C4-2B (cell line): ENCODE measurements at regions not wholly inside any gene's neighbourhood (a gene's known extent, or its start where the extent isn't known, plus 50 kb on each side); places are given as distances from the start of the nearest gene placed in this dataset.
A peak's percentile ranks its signal among the peaks of the same experiment; 100 is the strongest.

Experiments
- H3K27ac ChIP-seq: fragments of 450-650 bp; 2 replicates; pipeline ENCODE4 v1.5.1; 2017
- ZFX ChIP-seq: fragments of 450-650 bp; IDR thresholded peaks from 2 replicates; pipeline ENCODE4 v1.6.1; 2017
- TF ChIP-seq, protein P1 (sequence below): fragments of 450-650 bp; conservative IDR thresholded peaks from 2 replicates; pipeline ENCODE4 v1.5.1; 2017; ENCODE audit warnings: mild to moderate bottlenecking

DNA sequence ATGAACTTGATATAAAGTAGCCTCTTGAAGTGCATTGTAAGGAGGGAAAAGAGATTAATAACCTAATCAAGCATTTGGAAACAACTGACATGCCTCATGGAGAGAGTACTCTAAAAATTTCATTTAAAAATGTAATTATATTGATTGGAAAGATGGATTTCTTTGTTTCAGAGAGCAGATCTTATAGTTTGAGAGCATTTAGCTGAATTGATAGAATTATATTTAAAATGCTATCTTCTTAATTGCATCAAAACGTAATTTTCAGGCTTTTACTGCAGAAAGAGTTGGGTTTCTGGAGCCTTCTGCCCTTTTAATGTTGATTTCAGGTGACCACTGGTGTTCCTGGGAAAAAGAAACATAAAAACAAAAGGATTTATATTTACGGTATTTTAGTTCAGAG, 130.6 kb downstream of the EDN3 start:
- no peak overlapping the region for H3K27ac ChIP-seq

DNA sequence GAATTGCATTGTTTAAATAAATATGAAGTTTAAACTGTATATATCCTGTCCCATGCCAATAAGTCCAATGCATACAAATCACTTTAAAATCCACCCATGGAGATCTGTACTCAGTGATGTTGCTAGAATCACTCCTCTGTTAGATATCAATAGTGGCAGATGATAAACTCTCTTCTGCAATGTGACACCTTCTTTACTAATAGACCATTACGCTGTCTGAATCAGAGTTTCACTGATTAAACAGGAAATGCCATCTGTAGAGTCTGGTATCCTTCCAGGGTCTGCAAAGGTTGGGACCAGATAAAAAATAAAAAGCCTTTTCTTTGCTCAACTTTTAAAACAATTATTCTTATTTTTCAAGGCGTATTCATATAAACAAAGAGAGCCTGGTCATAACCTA, 134.5 kb downstream of the EDN3 start:
- H3K27ac ChIP-seq: no peak overlapping the region
- TF ChIP-seq, protein P1, sequence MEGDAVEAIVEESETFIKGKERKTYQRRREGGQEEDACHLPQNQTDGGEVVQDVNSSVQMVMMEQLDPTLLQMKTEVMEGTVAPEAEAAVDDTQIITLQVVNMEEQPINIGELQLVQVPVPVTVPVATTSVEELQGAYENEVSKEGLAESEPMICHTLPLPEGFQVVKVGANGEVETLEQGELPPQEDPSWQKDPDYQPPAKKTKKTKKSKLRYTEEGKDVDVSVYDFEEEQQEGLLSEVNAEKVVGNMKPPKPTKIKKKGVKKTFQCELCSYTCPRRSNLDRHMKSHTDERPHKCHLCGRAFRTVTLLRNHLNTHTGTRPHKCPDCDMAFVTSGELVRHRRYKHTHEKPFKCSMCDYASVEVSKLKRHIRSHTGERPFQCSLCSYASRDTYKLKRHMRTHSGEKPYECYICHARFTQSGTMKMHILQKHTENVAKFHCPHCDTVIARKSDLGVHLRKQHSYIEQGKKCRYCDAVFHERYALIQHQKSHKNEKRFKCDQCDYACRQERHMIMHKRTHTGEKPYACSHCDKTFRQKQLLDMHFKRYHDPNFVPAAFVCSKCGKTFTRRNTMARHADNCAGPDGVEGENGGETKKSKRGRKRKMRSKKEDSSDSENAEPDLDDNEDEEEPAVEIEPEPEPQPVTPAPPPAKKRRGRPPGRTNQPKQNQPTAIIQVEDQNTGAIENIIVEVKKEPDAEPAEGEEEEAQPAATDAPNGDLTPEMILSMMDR: no peak
- no peak for TF ChIP-seq ZFX

More for the DNA sequence above, 130.6 kb downstream of the EDN3 start:
- TF ChIP-seq, protein P1: no peak
- TF ChIP-seq ZFX: no peak

DNA sequence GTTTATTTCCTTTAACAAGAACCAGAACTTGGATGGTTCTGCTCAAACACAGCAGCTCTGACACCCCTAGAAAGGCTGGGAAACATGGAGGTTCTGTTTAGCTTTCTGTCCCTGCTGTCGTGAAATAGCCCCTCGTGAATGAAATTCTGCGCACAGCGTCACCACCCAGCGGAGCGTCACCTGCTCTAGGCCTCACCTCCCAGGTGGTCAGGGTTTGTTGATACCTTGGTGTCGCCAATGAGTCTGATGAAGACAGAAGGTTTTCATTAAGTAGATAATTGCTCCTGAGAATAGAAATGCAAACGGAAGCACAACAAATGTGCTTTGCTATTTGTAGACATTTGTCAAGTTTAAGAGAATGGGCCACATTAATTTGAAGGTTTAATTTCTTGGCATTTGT, 135.1 kb downstream of the EDN3 start:
- TF ChIP-seq, protein P1: no peak
- TF ChIP-seq ZFX: no peak
- no peak overlapping the region for H3K27ac ChIP-seq

DNA sequence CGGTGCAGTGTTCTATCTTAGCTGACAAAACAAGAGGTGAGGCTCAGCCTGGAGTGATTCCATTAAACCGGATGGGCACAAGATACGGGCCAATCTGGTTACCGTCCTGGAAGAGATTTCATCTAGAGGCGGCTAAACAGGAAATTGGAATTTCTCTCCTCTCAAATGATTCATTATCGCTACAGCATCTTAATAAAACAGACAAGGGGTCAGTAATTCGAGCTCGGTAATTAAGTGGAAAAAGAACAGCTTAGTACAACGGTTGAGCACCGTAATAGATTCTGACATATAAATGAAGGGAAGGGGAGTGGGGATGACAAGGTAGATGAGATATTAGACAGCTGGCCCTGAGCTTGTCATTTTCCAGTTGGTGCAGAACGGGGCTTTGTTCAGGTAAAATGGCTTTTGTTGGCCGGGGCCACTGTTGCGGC, 137.2 kb downstream of the EDN3 start:
- H3K27ac ChIP-seq: no peak overlapping the region
- TF ChIP-seq, protein P1: no peak
- TF ChIP-seq ZFX: no peak

DNA sequence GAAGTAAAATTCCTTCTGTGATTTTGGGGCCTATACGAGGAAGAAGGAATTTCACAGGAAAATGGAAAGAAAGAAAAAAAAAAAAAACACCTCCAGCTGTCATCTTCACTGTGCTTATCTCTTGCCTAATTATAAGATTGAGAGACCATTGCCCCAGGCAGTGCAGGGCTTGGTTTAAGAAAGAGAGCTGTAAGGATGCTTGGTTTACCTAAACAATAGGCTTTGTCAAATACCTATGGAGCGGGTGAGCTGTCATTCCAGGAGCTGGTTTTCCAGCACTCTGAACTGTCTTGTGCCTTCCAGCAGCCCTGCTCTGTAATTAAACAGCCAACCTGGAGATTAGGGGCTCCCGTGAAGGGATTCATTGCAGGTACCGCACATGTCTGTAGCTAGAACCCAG, 137.8 kb downstream of the EDN3 start:
- no peak for TF ChIP-seq ZFX
- TF ChIP-seq, protein P1: no peak
- H3K27ac ChIP-seq: no peak overlapping the region

DNA sequence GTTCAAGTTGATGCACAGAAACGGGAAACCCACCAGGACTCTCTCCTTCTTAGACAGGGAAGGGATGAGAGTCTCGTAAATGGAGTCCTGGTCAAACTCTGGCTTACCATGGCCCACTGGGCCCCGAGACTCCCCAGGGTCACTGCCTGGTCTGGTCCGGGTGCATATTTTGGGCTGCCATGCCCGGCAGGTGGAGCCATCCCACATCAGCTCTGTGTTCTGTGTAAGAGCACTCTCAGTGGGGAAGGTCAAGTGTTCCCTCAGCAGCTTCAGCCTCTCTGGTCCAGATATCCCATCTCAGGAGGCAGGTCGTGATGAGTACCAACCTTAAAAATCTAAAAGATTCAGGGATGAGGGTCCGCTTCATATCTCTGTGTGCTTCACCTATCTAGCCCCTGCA, 138.8 kb downstream of the EDN3 start:
- TF ChIP-seq ZFX: no peak
- TF ChIP-seq, protein P1: peak; percentile 37
- H3K27ac ChIP-seq: no peak overlapping the region

DNA sequence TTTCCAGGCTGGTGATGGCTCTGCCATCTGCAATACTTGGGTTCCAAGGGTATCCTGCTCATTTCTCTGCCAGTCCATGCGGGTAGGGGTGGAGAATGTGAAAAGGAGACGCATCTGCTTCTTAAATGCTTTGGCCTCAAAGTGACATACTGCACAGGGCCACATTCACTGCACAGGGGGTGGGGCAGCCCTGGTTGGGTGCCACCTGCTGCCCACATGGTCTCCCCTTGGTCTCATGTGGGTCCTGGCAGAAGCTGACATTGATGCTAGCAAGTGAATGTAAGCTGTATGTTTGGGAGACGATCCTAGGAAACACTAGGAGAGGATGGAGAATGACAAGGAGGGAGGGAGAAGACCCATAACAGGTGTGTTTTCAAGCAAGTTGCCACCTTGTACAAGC, 140.9 kb downstream of the EDN3 start:
- no peak overlapping the region for H3K27ac ChIP-seq
- TF ChIP-seq, protein P1: no peak
- no peak for TF ChIP-seq ZFX
